HepG2 (cell line): ENCODE measurements at regions not wholly inside any gene's neighbourhood (a gene's known extent, or its start where the extent isn't known, plus 50 kb on each side); places are given as distances from the start of the nearest gene placed in this dataset.

ENCODE experiments used
- ATAC-seq: fragments of 200-7000 bp; cut with Tn5 transposase; 3 replicates; pipeline ENCODE4 v1.9.1; 2020; ENCODE audit warnings: mild to moderate bottlenecking, moderate library complexity
- BruUV-seq: library from RNA; stranded (reverse); fragments of 400-500 nt; replicated peaks from 2 replicates; lab custom pipeline; 2021; lab: Mats Ljungman, UMichigan
- CTCF ChIA-PET: fragments of 300-600 bp; formaldehyde crosslinking; extraction: SDS; loops from one replicate; lab custom pipeline; 2021; ENCODE audit warnings: low total read pairs, inconsistent platforms, low intra/inter-chr PET ratio; lab: Yijun Ruan, JAX
- POLR2A ChIA-PET: fragments of 350-600 bp; sonication (Branson Sonifier 250); formaldehyde crosslinking; loops from one replicate; lab custom pipeline; 2020; ENCODE audit warnings: antibody characterized with exemption, inconsistent platforms; lab: Yijun Ruan, JAX
- DNase-seq: peaks from one replicate; pipeline ENCODE4 v3.0.0-alpha.2; 2015; ENCODE audit warnings: low spot score
- FAIRE-seq: peaks from 3 replicates; lab custom pipeline; 2011; peaks lifted over from hg19 to GRCh38; lab: Jason Lieb, UNC
- H2AFZ ChIP-seq: one replicate; pipeline ENCODE4 v1.6.1; 2011; ENCODE audit warnings: low read length, inconsistent platforms
- H3K27ac ChIP-seq: fragments of 300-600 bp; 3 replicates; pipeline ENCODE4 v1.8.0; 2011; ENCODE audit warnings: mixed run types, mild to moderate bottlenecking, mixed read lengths, low read length, inconsistent platforms; ENCODE audit not compliant: insufficient read depth; ENCODE audit errors: extremely low read length
- H3K27me3 ChIP-seq, 2 experiments: fragments of 200-600 bp in 1 of 2; 2 replicates in 1 of 2; 3 replicates in 1 of 2; pipeline versions ENCODE4 v1.6.0 to v1.8.0; 2011; ENCODE audit warnings: low read length in 2 of 2, mild to moderate bottlenecking in 2 of 2, moderate library complexity in 2 of 2, inconsistent platforms in 1 of 2; ENCODE audit not compliant: insufficient read depth in 2 of 2, control insufficient read depth in 1 of 2
- H3K36me3 ChIP-seq, 2 experiments: fragments of 200-600 bp in 1 of 2; replicated peaks in 1 of 2; 2 replicates in 1 of 2; 3 replicates in 1 of 2; pipeline versions ENCODE4 v1.5.1 to v1.8.0; 2011; ENCODE audit warnings: low read length in 2 of 2, inconsistent platforms in 1 of 2; ENCODE audit not compliant: insufficient read depth in 2 of 2, control insufficient read depth in 1 of 2
- H3K4me1 ChIP-seq: 2 replicates; pipeline ENCODE4 v1.5.1; 2012; ENCODE audit warnings: low read length, inconsistent platforms; ENCODE audit not compliant: insufficient read depth
- H3K4me2 ChIP-seq: 2 replicates; pipeline ENCODE4 v1.6.0; 2011; ENCODE audit warnings: low read depth, low read length, inconsistent platforms
- H3K4me3 ChIP-seq, 3 experiments: fragments of 200-600 bp in 1 of 3; sonication (generic), shearing (Covaris generic) in 1 of 3; replicated peaks in 1 of 3; 2 replicates each; pipeline ENCODE4 v1.5.1; 2011 to 2016; ENCODE audit warnings: low read length in 3 of 3, inconsistent platforms in 2 of 3, low read depth in 2 of 3, mild to moderate bottlenecking in 2 of 3, control low read depth in 1 of 3, mixed read lengths in 1 of 3; ENCODE audit not compliant: insufficient read depth in 1 of 3
- H3K79me2 ChIP-seq: one replicate; pipeline ENCODE4 v1.6.1; 2011; ENCODE audit warnings: low read length, inconsistent platforms; ENCODE audit not compliant: insufficient read depth
- H3K9ac ChIP-seq: 2 replicates; pipeline ENCODE4 v1.6.0; 2011; ENCODE audit warnings: mild to moderate bottlenecking, low read depth, low read length, inconsistent platforms; ENCODE audit not compliant: insufficient read depth
- H3K9me3 ChIP-seq: 2 replicates; pipeline ENCODE4 v1.5.1; 2012; ENCODE audit warnings: mild to moderate bottlenecking, low read length
- H4K20me1 ChIP-seq: 2 replicates; pipeline ENCODE4 v1.6.0; 2011; ENCODE audit warnings: inconsistent platforms, mild to moderate bottlenecking, low read length, moderate library complexity; ENCODE audit not compliant: insufficient read depth
- AHR ChIP-seq: IDR thresholded peaks from 2 replicates; pipeline ENCODE4 v1.6.1; 2018; ENCODE audit warnings: missing genetic modification reagents, missing compliant biosample characterization
- ATF7 ChIP-seq, 2 experiments: fragments of 450-650 bp in 1 of 2; sonication (generic) in 1 of 2; formaldehyde crosslinking in 1 of 2; IDR thresholded peaks; 2 replicates each; pipeline versions ENCODE4 v1.4.0 to v1.6.1; 2016 to 2020; ENCODE audit warnings: antibody characterized with exemption in 1 of 2, mild to moderate bottlenecking in 1 of 2, missing genetic modification reagents in 1 of 2
- ATF7-NPFF ChIP-seq: sonication (generic); formaldehyde crosslinking; IDR thresholded peaks from 2 replicates; pipeline ENCODE4 v1.8.1; 2023; ENCODE audit warnings: mild to moderate bottlenecking, low read depth, missing genetic modification reagents, moderate library complexity
- CREB1 ChIP-seq, 2 experiments: fragments of 450-650 bp in 1 of 2; IDR thresholded peaks; 2 replicates each; pipeline ENCODE4 v1.6.1; 2016 to 2017; ENCODE audit warnings: control low read depth in 1 of 2, mild to moderate bottlenecking in 1 of 2, missing compliant biosample characterization in 1 of 2, missing genetic modification characterization in 1 of 2
- EHMT2 ChIP-seq: fragments of 200-600 bp; sonication (generic); IDR thresholded peaks from 2 replicates; pipeline ENCODE4 v1.7.0; 2017; ENCODE audit warnings: antibody characterized with exemption, low read depth, low read length, borderline replicate concordance
- ELK4 ChIP-seq: sonication (generic); formaldehyde crosslinking; IDR thresholded peaks from 2 replicates; pipeline ENCODE4 v1.9.0; 2021; ENCODE audit warnings: missing genetic modification reagents, borderline replicate concordance
- FUBP1 ChIP-seq: sonication (generic); formaldehyde crosslinking; IDR thresholded peaks from 2 replicates; pipeline ENCODE4 v1.5.1; 2020; ENCODE audit warnings: missing genetic modification reagents, mild to moderate bottlenecking, borderline replicate concordance
- MBNL3 ChIP-seq: fragments of 250-450 bp; sonication (Bioruptor Pico); conservative IDR thresholded peaks from 2 replicates; pipeline ENCODE4 v1.8.0; 2022; ENCODE audit warnings: mild to moderate bottlenecking, inconsistent platforms
- MYNN ChIP-seq: sonication (generic); formaldehyde crosslinking; IDR thresholded peaks from 2 replicates; pipeline ENCODE4 v1.4.0; 2020; ENCODE audit warnings: mild to moderate bottlenecking, low read depth, missing genetic modification reagents
- NRL ChIP-seq: sonication (generic); formaldehyde crosslinking; IDR thresholded peaks from 2 replicates; pipeline ENCODE4 v1.5.0; 2020; ENCODE audit warnings: missing genetic modification reagents, mild to moderate bottlenecking, moderate library complexity, borderline replicate concordance
- RORA ChIP-seq: sonication (generic); formaldehyde crosslinking; IDR thresholded peaks from 2 replicates; pipeline ENCODE4 v1.5.0; 2020; ENCODE audit warnings: mild to moderate bottlenecking, missing genetic modification reagents, moderate library complexity
- SMYD3 ChIP-seq: sonication (generic); formaldehyde crosslinking; IDR thresholded peaks from 2 replicates; pipeline ENCODE4 v1.8.1; 2023; ENCODE audit warnings: mild to moderate bottlenecking, missing genetic modification reagents
- ZSCAN30 ChIP-seq: sonication (generic); formaldehyde crosslinking; IDR thresholded peaks from 2 replicates; pipeline ENCODE4 v1.5.0; 2020; ENCODE audit warnings: mild to moderate bottlenecking, missing genetic modification reagents
- WGBS: methylation state at CpG from one replicate; pipeline ENCODE4 v1.1.6; 2017; ENCODE audit warnings: low lambda C conversion rate; 5-methylcytosine and 5-hydroxymethylcytosine counted together
- in situ Hi-C: cut with HindIII; loops from 2 replicates; pipeline ENCODE4 v1.10.0; 2017; ENCODE audit warnings: low pct_unique_long_range_greater_than_20kb; ENCODE audit not compliant: extremely low pct_ligation_motif_present
- intact Hi-C: fragments of 100-400 bp; cut with micrococcal nuclease; formaldehyde crosslinking; loops from one replicate; pipeline ENCODE4 v1.10.0; 2022; ENCODE audit not compliant: unreplicated experiment
- TF ChIP-seq, protein P1 (sequence below): sonication (generic); formaldehyde crosslinking; IDR thresholded peaks from 2 replicates; pipeline ENCODE4 v1.5.0; 2020; ENCODE audit warnings: missing genetic modification reagents

- Histone ChIP-seq H3K27me3 (no peaks in the 10 kb centered on the region), H3K4me1 (no peaks in the 10 kb centered on the region), H3K4me3 (no peak overlapping the region), H3K9me3 (peaks cover 20% of the 10 kb centered on the region; the same call in 1 of the 2 replicates), H3K4me2 (no peak overlapping the region), H3K27ac (no peak overlapping the region), H3K36me3 (no peaks in the 10 kb centered on the region), H2AFZ (no peak overlapping the region), H4K20me1 (no peaks in the 10 kb centered on the region), H3K9ac (no peak overlapping the region), H3K79me2 (no peaks in the 10 kb centered on the region)
- intact Hi-C loops (no loop called here), in situ Hi-C loops (no loop called here)
- no peak for TF ChIP-seq ATF7-NPFF (CRISPR knock-in tag)
- TF ChIP-seq ELK4 (CRISPR knock-in tag), result no peak
- TF ChIP-seq CREB1 (IDR thresholded peaks at IDR 0.05), result 0 out of 2 replicates have a peak, but pooled peaks have one; percentile 16
- TF ChIP-seq CREB1 (CRISPR knock-in tag; IDR thresholded peaks at IDR 0.05), result no peak
- TF ChIP-seq ATF7 (IDR thresholded peaks at IDR 0.05), result peak; percentile 88
- no peak for TF ChIP-seq ATF7 (CRISPR knock-in tag; IDR thresholded peaks at IDR 0.05)
- ATAC-seq (no peak), FAIRE-seq (no peak), DNase-seq (no peak)
- CTCF ChIA-PET, result no interaction called here
- BruUV-seq, result no TSS peak
- WGBS, result 3% methylated on average over 2 of the region's 2 CpGs
- POLR2A ChIA-PET, result no interaction called here
Observed at GRCh38 chr6:140567466-140567865, 1193.0 kb upstream of the CITED2 start.

GRCh38 chr6:140566781-140567277, 1192.4 kb upstream of the CITED2 start:
- intact Hi-C loops (no loop called here), in situ Hi-C loops (no loop called here)
- DNase-seq, result no peak
- Histone ChIP-seq H2AFZ (no peak overlapping the region), H3K4me3 (no peak overlapping the region), H3K36me3 (no peaks in the 10 kb centered on the region), H3K9ac (no peak overlapping the region), H3K27me3 (no peaks in the 10 kb centered on the region), H4K20me1 (no peaks in the 10 kb centered on the region), H3K9me3 (peaks cover 14% of the 10 kb centered on the region; the same call in 1 of the 2 replicates), H3K27ac (no peak overlapping the region), H3K4me1 (no peaks in the 10 kb centered on the region), H3K4me2 (no peak overlapping the region), H3K79me2 (no peaks in the 10 kb centered on the region)
- no peak for FAIRE-seq
- BruUV-seq, result no TSS peak
- no peak for ATAC-seq
- POLR2A ChIA-PET, result no interaction called here
- no peak for TF ChIP-seq AHR
- TF ChIP-seq MBNL3 (CRISPR knock-in tag), result no peak
- no peak for TF ChIP-seq ZSCAN30
- TF ChIP-seq NRL (CRISPR knock-in tag), result no peak
- no peak for TF ChIP-seq RORA (CRISPR knock-in tag)
- no peak for TF ChIP-seq FUBP1
- no peak for TF ChIP-seq EHMT2
- TF ChIP-seq SMYD3 (CRISPR knock-in tag), result no peak
- no peak for TF ChIP-seq MYNN
- TF ChIP-seq, protein P1, sequence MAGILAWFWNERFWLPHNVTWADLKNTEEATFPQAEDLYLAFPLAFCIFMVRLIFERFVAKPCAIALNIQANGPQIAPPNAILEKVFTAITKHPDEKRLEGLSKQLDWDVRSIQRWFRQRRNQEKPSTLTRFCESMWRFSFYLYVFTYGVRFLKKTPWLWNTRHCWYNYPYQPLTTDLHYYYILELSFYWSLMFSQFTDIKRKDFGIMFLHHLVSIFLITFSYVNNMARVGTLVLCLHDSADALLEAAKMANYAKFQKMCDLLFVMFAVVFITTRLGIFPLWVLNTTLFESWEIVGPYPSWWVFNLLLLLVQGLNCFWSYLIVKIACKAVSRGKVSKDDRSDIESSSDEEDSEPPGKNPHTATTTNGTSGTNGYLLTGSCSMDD (CRISPR knock-in tag), result no peak
- WGBS, result 3% methylated on average over 1 of the region's 1 CpG
- CTCF ChIA-PET, result no interaction called here
